Smooth muscle cell (in vitro differentiated cells): ENCODE measurements at regions not wholly inside any gene's neighbourhood (a gene's known extent, or its start where the extent isn't known, plus 50 kb on each side); places are given as distances from the start of the nearest gene placed in this dataset.

Experiments
- DNase-seq: peaks from one replicate; lab custom pipeline; 2025; ENCODE audit not compliant: unreplicated experiment; lab: John Stamatoyannopoulos, UW
- H2AFZ ChIP-seq: fragments of 200-600 bp; sonication (generic); 2 replicates; pipeline ENCODE4 v1.6.0; 2016; ENCODE audit warnings: antibody characterized with exemption, low read depth, mild to moderate bottlenecking
- H3F3A ChIP-seq: fragments of 200-600 bp; sonication (generic); 2 replicates; pipeline ENCODE4 v1.6.0; 2017; ENCODE audit warnings: antibody characterized with exemption, low read depth
- H3K27ac ChIP-seq: fragments of 200-600 bp; sonication (generic); 2 replicates; pipeline ENCODE4 v1.5.1; 2016; ENCODE audit warnings: low read depth, mild to moderate bottlenecking
- H3K27me3 ChIP-seq: fragments of 200-600 bp; sonication (generic); 2 replicates; pipeline ENCODE4 v1.6.1; 2016; ENCODE audit warnings: low read depth, mild to moderate bottlenecking
- H3K36me3 ChIP-seq: fragments of 200-600 bp; sonication (generic); 2 replicates; pipeline ENCODE4 v1.5.1; 2016; ENCODE audit warnings: low read depth
- H3K4me1 ChIP-seq: fragments of 200-600 bp; sonication (generic); 2 replicates; pipeline ENCODE4 v1.5.1; 2016; ENCODE audit warnings: low read depth
- H3K4me2 ChIP-seq: fragments of 200-600 bp; sonication (generic); 2 replicates; pipeline ENCODE4 v1.6.0; 2016; ENCODE audit warnings: mild to moderate bottlenecking
- H3K4me3 ChIP-seq: fragments of 200-600 bp; sonication (generic); 2 replicates; pipeline ENCODE4 v1.5.1; 2016; ENCODE audit warnings: mild to moderate bottlenecking
- H3K79me2 ChIP-seq: fragments of 200-600 bp; sonication (generic); 2 replicates; pipeline ENCODE4 v1.6.0; 2016; ENCODE audit warnings: low read depth, mild to moderate bottlenecking
- H3K9ac ChIP-seq: fragments of 200-600 bp; sonication (generic); 2 replicates; pipeline ENCODE4 v1.6.0; 2016; ENCODE audit warnings: low read depth
- H3K9me3 ChIP-seq: fragments of 200-600 bp; sonication (generic); replicated peaks from 2 replicates; pipeline ENCODE4 v1.5.1; 2016; ENCODE audit warnings: low read depth
- H4K20me1 ChIP-seq: fragments of 200-600 bp; sonication (generic); 2 replicates; pipeline ENCODE4 v1.6.0; 2016; ENCODE audit warnings: low read depth
- WGBS: methylation state at CpG from one replicate; pipeline ENCODE4 v1.1.7; 2016; ENCODE audit warnings: low lambda C conversion rate; 5-methylcytosine and 5-hydroxymethylcytosine counted together
- TF ChIP-seq, protein P1 (sequence below): fragments of 200-600 bp; sonication (generic); IDR thresholded peaks from 2 replicates; pipeline ENCODE4 v1.5.1; 2017; ENCODE audit warnings: borderline replicate concordance, mild to moderate bottlenecking, antibody characterized with exemption; ENCODE audit not compliant: insufficient read depth, poor library complexity, severe bottlenecking

DNA sequence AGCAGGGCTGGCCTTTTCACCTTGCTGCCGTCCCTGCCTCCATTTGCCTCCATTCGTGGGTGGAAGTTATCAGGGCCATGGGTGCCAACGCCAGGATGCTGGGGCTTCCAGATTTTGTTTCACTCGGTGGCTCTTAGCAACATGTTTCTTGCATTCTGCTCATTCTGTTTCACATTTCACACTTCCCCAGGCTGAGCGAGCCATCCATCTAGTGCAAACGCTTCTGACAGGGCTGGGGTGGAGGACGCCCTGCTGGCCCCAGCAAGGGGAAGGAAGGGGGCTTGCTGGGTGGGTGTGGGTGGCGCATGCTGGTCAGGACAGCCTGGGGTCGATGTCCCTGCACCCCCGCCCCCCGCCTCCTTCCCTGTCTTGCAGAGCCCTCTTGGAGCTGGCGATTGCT, 165.2 kb downstream of the URI1 start:
- Histone ChIP-seq H3K4me1 (no peaks in the 10 kb centered on the region), H3K9ac (no peak overlapping the region), H2AFZ (no peak overlapping the region), H3K4me2 (no peak overlapping the region), H3K4me3 (no peak overlapping the region), H3K27me3 (peaks cover 3% of the 10 kb centered on the region), H3K79me2 (no peaks in the 10 kb centered on the region), H3K9me3 (no peaks in the 10 kb centered on the region), H3K27ac (no peak overlapping the region), H3F3A (no peaks in the 10 kb centered on the region), H4K20me1 (no peaks in the 10 kb centered on the region), H3K36me3 (no peaks in the 10 kb centered on the region)
- no peak for DNase-seq
- TF ChIP-seq, protein P1, sequence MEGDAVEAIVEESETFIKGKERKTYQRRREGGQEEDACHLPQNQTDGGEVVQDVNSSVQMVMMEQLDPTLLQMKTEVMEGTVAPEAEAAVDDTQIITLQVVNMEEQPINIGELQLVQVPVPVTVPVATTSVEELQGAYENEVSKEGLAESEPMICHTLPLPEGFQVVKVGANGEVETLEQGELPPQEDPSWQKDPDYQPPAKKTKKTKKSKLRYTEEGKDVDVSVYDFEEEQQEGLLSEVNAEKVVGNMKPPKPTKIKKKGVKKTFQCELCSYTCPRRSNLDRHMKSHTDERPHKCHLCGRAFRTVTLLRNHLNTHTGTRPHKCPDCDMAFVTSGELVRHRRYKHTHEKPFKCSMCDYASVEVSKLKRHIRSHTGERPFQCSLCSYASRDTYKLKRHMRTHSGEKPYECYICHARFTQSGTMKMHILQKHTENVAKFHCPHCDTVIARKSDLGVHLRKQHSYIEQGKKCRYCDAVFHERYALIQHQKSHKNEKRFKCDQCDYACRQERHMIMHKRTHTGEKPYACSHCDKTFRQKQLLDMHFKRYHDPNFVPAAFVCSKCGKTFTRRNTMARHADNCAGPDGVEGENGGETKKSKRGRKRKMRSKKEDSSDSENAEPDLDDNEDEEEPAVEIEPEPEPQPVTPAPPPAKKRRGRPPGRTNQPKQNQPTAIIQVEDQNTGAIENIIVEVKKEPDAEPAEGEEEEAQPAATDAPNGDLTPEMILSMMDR = no peak
- 86% methylated on average over 8 of the region's 12 CpGs for WGBS

DNA sequence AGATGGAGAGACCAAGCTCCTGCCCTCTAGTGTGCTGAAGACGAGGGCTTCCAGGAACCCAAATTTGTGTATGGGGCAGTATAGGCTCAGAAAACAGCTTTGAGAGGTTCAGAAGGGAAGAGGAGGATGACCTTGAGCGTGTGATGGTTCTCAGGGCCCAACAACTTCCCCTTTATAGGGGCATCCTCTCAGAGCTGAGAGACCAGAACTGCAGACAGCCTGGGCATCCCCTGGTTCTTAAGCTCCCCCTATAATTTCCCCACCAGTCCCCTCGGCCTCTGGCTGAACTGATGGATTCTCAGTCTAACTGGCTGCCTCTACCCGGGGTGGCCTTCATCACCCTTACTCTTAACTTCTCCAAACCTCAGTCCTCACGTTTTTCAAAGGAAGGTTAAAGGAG, 167.5 kb downstream of the URI1 start:
- Histone ChIP-seq H4K20me1 (no peaks in the 10 kb centered on the region), H3K4me3 (no peak overlapping the region), H2AFZ (no peak overlapping the region), H3K27ac (no peak overlapping the region), H3K4me2 (no peak overlapping the region), H3K4me1 (no peaks in the 10 kb centered on the region), H3K27me3 (no peaks in the 10 kb centered on the region), H3K36me3 (no peaks in the 10 kb centered on the region), H3K9ac (no peak overlapping the region), H3K9me3 (no peaks in the 10 kb centered on the region), H3K79me2 (no peaks in the 10 kb centered on the region), H3F3A (no peaks in the 10 kb centered on the region)
- DNase-seq = no peak
- WGBS = 85% methylated on average over 5 of the region's 5 CpGs
- TF ChIP-seq, protein P1 = no peak

DNA sequence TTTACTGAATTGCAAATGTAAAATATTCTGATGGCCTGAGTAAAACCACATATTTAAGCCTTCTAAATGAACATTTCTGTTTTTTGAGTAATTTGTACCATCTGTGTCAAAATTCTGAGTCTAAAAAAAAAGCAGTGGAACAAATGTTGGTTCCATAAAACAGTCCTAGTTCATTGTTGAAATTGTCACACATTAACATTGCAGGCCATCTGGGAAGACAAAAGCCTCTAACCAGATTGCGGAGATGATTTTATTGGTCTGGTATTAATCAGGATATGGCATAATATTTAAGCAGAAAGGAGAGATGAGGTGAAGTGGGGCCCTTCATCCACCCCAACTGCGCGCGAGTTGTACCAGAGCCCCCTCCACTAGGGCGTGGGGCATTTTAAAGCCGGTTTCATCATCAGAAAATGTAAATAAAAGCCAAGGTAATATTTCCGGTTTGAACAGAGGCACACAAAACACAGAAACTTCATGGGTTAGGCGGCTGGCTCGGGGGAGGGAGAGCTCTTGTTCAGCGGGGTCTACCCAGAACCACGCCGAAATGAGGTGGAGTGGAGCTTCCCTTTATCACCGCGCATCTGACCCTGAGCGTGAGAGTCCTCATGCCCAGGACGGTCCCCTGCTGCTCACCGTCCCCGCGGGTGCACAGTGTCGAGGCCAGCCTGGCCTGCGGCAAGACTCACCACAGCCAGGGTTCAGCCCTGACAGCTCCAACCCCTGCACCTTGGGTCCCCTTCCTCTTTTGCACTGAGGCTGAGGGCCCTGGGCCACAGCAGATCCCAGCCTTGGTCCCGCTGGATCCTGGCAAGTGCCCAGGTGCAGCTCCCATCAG, 169.2 kb downstream of the URI1 start:
- H3K27ac ChIP-seq = no peak overlapping the region
- 94% methylated on average over 22 of the region's 22 CpGs for WGBS
- no peak overlapping the region for H2AFZ ChIP-seq

More for the DNA sequence above, 169.2 kb downstream of the URI1 start:
- H3K9ac ChIP-seq = no peak overlapping the region
- H3K4me2 ChIP-seq = no peak overlapping the region
- no peaks in the 10 kb centered on the region for H4K20me1 ChIP-seq
- H3K4me3 ChIP-seq = no peak overlapping the region
- no peaks in the 10 kb centered on the region for H3K4me1 ChIP-seq
- no peaks in the 10 kb centered on the region for H3F3A ChIP-seq
- H3K36me3 ChIP-seq = no peaks in the 10 kb centered on the region
- TF ChIP-seq, protein P1 = no peak
- DNase-seq = no peak
- no peaks in the 10 kb centered on the region for H3K79me2 ChIP-seq
- H3K27me3 ChIP-seq = no peaks in the 10 kb centered on the region
- H3K9me3 ChIP-seq = no peaks in the 10 kb centered on the region
